ENCODE measurements at regions not wholly inside any gene's neighbourhood (a gene's known extent, or its start where the extent isn't known, plus 50 kb on each side); places are given as distances from the start of the nearest gene placed in this dataset.

DNA sequence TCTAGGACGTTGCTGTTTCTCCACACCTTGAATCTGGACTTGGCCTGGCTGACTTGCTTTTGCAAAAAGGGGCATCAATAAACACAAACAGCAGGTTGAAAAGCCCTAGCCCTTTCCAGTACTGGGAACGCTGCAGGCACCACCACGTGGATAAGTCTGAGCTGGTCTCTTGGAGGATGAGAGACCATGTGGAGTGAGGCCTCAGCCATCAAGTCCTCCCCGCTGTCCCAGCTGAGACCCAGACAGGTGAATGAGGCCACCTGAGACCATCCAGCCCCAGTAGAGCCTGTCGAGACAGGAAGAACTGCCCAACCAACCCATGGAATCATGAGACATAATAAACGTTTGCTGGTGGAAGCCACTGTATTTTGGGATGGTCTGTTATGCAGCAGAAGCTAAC, 688.7 kb downstream of the PTPRU start:
- no peak overlapping the region for H3K4me3 Mint-ChIP-seq
- Histone ChIP-seq H2AFZ (replicated peaks) (no peak overlapping the region), H3K36me3 (no peaks in the 10 kb centered on the region), H3K79me2 (ENCODE audit: low read depth) (no peaks in the 10 kb centered on the region), H3K27ac (no peak overlapping the region), H3K27me3 (no peaks in the 10 kb centered on the region), H3K4me3 (no peak overlapping the region), H3K4me1 (peaks cover 5% of the 10 kb centered on the region), H3K9ac (no peak overlapping the region), H3K9me3 (ENCODE audit: low read depth) (no peaks in the 10 kb centered on the region), H3F3A (ENCODE audit: low read depth) (no peaks in the 10 kb centered on the region), H3K4me2 (no peak overlapping the region), H4K20me1 (ENCODE audit: low read depth) (no peaks in the 10 kb centered on the region)
- H3K27me3 Mint-ChIP-seq (ENCODE audit: insufficient read depth, low read depth): peaks cover 13% of the 10 kb centered on the region
- no peak for DNase-seq (ENCODE audit: low spot score)
- H3K27ac Mint-ChIP-seq: no peak overlapping the region
- TF ChIP-seq, protein P1, sequence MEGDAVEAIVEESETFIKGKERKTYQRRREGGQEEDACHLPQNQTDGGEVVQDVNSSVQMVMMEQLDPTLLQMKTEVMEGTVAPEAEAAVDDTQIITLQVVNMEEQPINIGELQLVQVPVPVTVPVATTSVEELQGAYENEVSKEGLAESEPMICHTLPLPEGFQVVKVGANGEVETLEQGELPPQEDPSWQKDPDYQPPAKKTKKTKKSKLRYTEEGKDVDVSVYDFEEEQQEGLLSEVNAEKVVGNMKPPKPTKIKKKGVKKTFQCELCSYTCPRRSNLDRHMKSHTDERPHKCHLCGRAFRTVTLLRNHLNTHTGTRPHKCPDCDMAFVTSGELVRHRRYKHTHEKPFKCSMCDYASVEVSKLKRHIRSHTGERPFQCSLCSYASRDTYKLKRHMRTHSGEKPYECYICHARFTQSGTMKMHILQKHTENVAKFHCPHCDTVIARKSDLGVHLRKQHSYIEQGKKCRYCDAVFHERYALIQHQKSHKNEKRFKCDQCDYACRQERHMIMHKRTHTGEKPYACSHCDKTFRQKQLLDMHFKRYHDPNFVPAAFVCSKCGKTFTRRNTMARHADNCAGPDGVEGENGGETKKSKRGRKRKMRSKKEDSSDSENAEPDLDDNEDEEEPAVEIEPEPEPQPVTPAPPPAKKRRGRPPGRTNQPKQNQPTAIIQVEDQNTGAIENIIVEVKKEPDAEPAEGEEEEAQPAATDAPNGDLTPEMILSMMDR (IDR thresholded peaks at IDR 0.05): no peak
- TF ChIP-seq EZH2 (IDR thresholded peaks at IDR 0.05) (no peak), EZH2phosphoT487 (IDR thresholded peaks at IDR 0.05) (no peak)
- no peaks in the 10 kb centered on the region for H3K9me3 Mint-ChIP-seq
- no peaks in the 10 kb centered on the region for H3K36me3 Mint-ChIP-seq
- peaks cover 32% of the 10 kb centered on the region for H3K4me1 Mint-ChIP-seq

DNA sequence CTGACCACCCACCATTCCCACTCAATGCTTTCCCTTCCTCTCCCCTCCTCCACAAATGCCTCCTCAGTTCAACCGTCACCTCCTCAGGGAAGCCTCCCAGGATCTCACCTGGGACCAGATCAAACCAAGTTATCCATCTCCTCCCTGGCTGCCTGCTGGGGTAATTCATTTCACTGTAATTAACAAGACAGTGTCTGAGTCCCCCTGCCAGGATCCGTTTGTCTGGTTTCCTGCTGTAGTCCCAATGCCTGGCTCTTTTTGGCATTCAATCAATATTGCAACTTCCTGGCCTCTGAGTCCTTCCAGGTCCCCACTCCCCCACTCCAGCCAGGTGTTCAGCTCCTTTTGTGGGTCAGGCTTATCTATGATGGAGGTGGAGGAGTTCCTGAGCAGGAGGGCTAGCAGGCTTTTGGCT, 687.7 kb downstream of the PTPRU start:
- Mint-ChIP-seq H3K9me3 (peaks cover 2% of the 10 kb centered on the region), H3K36me3 (no peaks in the 10 kb centered on the region), H3K27ac (no peak overlapping the region), H3K4me3 (peak overlapping the region; percentile 41), H3K4me1 (peaks cover 35% of the 10 kb centered on the region), H3K27me3 (ENCODE audit: insufficient read depth, low read depth) (peaks cover 13% of the 10 kb centered on the region)
- Histone ChIP-seq H3K4me1 (peaks cover 5% of the 10 kb centered on the region), H3K9me3 (ENCODE audit: low read depth) (no peaks in the 10 kb centered on the region), H3K27ac (no peak overlapping the region), H3K4me3 (no peak overlapping the region), H3K27me3 (no peaks in the 10 kb centered on the region), H3F3A (ENCODE audit: low read depth) (no peaks in the 10 kb centered on the region), H4K20me1 (ENCODE audit: low read depth) (no peaks in the 10 kb centered on the region), H3K79me2 (ENCODE audit: low read depth) (no peaks in the 10 kb centered on the region), H3K9ac (no peak overlapping the region), H2AFZ (replicated peaks) (no peak overlapping the region), H3K4me2 (no peak overlapping the region), H3K36me3 (no peaks in the 10 kb centered on the region)
- DNase-seq (ENCODE audit: low spot score): no peak
- TF ChIP-seq, protein P1 (IDR thresholded peaks at IDR 0.05): no peak
- TF ChIP-seq EZH2phosphoT487 (IDR thresholded peaks at IDR 0.05) (no peak), EZH2 (IDR thresholded peaks at IDR 0.05) (no peak)

DNA sequence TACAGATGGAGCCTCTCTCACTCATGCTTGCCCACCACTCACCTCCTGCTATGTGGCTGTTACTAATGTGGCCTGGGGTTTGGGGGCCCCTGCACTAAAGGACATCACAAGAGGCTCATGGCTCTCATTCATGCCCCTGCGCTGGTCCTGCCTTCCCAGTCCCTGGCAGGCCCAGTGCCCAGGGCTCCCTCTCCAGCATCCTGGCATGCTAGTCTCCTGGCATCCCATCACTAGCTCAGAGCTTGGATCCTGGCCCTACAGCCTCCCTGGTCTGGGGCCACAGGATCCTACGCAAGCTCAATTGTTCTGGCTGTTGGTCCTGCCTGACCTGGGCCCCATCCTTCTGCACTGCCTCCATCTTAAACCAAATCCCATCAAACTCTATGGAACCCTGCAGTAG, 685.4 kb downstream of the PTPRU start:
- Histone ChIP-seq H3K9me3 (ENCODE audit: low read depth) (no peaks in the 10 kb centered on the region), H4K20me1 (ENCODE audit: low read depth) (no peaks in the 10 kb centered on the region), H3K4me2 (no peak overlapping the region), H3F3A (ENCODE audit: low read depth) (no peaks in the 10 kb centered on the region), H3K4me3 (no peak overlapping the region), H3K27me3 (no peaks in the 10 kb centered on the region), H2AFZ (replicated peaks) (no peak overlapping the region), H3K27ac (no peak overlapping the region), H3K4me1 (peaks cover 5% of the 10 kb centered on the region), H3K79me2 (ENCODE audit: low read depth) (no peaks in the 10 kb centered on the region), H3K9ac (no peak overlapping the region), H3K36me3 (no peaks in the 10 kb centered on the region)
- H3K27me3 Mint-ChIP-seq (ENCODE audit: insufficient read depth, low read depth): peaks cover 13% of the 10 kb centered on the region
- no peaks in the 10 kb centered on the region for H3K36me3 Mint-ChIP-seq
- H3K27ac Mint-ChIP-seq: peak overlapping the region; percentile 54
- peaks cover 35% of the 10 kb centered on the region for H3K4me1 Mint-ChIP-seq
- H3K4me3 Mint-ChIP-seq: no peak overlapping the region
- TF ChIP-seq, protein P1 (IDR thresholded peaks at IDR 0.05): no peak
- TF ChIP-seq EZH2 (IDR thresholded peaks at IDR 0.05) (no peak), EZH2phosphoT487 (IDR thresholded peaks at IDR 0.05) (no peak)
- H3K9me3 Mint-ChIP-seq: peaks cover 8% of the 10 kb centered on the region
- no peak for DNase-seq (ENCODE audit: low spot score)

Measured in neural progenitor cell (in vitro differentiated cells).